ENCODE measurements at regions not wholly inside any gene's neighbourhood (a gene's known extent, or its start where the extent isn't known, plus 50 kb on each side); places are given as distances from the start of the nearest gene placed in this dataset.
A peak's percentile ranks its signal among the peaks of the same experiment; 100 is the strongest.

DNA sequence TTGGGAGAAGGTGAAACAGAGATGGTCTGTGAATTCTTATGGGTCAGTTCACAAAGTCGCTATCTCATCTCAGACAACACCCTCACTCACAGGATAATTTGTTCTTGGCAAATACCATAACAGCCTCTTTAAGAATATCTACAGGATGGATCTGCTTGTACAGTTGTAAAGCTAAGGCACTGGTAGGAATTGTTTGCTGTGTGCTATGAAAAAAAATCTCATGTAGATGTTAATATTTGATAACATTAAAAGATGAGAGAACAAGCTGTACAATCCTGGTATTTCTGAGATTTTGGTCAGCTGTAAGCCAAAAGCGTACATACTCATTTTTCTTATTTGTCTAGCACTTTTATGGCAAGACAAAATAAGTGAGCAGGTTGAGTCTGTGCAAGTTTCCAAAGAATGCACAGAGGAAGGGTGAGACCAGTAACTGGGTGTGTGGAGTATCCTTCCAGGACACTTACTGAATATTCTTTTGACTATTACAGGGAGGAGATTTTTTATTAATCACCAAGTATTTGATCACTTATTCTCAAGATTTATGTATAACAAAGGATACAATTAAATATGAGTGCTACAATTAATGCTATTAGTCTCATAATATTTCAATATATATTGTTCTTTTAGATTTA, 814.5 kb upstream of the MIR17HG start:
- no peak for DNase-seq

DNA sequence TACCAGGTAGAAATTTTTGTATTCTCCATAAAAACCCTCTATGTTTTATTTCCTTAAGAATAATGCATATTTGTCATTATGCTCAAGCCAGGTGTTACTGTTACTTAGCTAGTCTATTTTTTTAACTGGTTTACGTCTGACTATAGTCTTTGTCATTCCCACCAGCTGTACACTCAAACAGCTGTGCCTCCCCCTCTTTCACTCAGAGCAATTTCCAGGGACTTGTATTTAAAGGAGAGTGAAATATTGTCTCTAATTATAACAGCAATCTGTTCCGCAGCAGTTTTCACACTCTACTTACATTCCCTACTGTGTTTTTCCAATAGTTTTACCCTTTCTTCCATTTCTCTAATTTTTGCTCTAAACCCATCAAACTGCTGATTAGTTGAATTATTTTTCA, 813.6 kb upstream of the MIR17HG start:
- DNase-seq = no peak

DNA sequence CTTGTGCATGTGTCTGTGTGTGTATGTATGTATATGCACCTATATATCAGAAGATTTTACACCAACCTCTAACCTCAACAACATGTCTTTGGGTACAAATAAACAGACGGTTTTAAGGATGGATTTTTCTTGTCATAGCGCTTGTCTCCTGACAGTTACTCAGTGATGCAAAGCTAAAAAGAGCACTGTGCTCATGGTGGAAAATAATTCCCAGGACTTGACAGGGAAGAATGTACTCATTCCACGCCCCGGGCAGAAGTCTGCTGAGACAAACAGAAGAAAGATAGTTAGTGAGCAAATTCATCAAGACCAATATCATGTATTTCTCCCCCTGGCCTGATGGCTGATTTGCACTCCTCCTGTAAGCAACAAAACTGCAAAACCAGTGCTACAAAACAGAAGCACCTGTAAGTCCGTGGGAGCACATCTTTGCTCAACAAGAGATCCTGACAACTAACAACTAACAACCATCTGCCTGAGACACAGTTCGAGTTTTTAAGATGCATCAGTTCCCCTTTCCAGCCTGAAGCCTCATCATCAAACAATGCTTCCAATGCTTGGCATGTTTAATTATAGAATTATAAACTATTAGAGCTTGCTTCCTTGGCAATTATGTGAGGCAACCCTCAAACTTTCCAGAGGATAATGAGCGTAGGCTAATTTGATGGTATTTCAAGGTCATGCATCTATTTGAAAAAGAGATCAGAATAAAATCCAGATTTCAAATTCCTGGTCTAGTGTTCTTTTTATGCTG, 812.7 kb upstream of the MIR17HG start:
- DNase-seq = no peak

DNA sequence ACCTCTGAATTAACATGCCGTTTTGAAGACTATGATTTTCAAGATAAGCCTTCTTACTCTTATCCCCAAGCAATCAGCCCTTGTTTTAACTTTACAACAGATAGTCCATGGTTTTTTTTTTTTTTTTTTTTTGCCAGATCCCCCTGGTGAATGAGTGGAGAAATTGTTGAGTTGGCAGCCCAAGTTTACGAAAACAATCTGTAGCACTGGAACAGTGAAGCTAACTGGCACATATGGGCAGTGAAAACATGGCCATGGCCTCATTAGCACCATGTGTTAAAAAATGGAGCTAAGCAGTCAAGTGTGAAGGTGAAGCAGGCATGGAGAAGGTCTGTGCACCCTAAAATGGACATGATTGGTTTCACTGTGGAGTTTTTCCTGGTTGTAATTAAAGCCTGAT, 812.1 kb upstream of the MIR17HG start:
- DNase-seq = no peak

DNA sequence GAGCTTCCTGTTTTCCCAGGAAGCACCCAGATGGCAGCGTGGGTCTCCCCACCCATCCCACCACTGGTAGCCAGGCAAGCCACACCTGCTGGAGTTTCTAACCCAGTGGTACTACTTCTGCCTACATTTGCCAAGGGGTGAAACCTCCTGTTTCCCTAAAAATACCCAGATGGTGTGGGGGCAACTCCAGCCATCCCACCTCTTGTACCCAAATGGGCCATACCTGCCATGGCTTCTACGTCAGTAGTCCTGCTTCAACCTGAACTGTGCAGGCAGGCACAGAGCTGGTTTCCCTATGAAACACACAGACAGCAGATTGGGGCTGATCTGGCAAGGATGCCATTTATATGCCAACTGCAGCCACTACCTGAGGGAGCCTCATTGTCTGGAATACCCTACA, 809.4 kb upstream of the MIR17HG start:
- no peak for DNase-seq

DNA sequence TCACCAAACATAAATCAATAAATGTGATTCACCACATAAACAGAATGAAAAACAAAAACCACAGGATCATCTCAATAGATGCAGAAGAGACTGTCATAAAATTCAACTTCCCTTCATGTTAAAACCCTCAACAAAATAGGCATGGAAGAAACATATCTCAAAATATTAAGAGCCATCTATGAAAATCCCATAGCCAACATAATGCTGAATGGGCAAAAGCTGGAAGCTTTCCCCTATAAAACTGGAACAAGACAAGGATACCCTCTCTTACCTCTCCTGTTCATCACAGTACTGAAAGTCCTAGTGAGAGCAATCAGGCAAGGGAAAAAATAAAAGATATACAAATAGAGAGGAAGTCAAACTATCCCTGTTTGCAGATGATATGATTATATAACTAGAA, 806.1 kb upstream of the MIR17HG start:
- no peak for DNase-seq

DNA sequence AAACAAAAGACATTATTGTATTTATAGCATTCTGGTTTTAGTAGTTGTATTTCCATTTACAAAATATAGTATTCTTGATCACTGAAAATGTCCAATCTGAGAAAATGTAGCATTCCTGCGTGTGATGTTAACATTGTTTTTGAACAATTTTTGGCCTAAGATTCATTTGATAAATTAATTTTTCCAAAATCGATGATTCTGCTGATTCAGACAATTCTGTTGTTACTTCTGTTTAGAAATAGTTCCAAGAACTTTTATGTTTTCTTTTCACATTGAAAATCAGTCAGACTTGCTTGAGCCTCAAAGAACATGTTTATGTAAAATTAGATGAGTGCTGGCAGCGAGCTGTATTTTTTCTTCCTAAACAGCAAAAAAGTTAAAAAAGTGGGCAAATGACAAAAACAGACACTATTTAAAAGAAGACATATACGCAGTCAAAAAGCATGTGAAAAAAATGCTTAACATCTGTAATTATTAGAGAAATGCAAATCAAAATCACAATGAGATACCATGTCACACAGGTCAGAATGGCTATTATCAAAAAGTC, 804.5 kb upstream of the MIR17HG start:
- no peak for DNase-seq

DNA sequence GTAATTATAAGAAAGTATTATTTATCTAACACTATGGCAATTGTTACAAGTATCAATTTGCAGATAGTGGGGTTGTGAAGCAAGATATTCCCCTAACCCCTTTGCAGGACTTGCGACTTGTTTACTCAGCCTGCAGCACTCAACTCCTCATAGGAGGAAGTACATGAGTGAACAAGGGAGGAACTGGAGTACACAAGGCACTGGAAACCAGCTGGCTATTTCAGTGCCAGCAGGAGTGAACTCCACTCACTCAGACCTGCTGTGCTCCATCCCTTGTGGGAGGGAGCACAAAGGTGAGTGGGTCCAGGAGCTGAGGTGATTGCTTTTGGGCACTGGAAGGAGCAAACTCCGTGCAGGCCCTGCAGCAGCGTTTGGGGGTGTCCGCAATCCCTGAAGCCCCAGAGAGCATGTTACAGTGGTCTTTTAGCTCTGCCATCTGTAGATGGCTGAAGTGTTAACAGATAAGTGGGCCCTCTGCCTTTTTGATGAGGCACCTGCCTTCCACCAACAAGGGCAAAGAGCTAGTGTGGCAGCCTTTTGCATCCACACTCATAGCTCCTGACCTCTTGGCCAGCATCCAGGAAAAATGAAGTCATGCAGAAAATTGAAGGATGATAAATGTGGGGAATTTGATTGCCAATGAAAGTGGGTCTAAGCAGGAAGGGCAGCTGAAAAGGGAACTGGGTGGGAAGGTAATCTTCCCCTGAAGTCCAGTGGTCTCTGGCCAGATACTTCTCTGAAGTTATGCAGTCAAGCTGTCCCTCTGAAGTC, 802.2 kb upstream of the MIR17HG start:
- peak; percentile 9 for DNase-seq

DNA sequence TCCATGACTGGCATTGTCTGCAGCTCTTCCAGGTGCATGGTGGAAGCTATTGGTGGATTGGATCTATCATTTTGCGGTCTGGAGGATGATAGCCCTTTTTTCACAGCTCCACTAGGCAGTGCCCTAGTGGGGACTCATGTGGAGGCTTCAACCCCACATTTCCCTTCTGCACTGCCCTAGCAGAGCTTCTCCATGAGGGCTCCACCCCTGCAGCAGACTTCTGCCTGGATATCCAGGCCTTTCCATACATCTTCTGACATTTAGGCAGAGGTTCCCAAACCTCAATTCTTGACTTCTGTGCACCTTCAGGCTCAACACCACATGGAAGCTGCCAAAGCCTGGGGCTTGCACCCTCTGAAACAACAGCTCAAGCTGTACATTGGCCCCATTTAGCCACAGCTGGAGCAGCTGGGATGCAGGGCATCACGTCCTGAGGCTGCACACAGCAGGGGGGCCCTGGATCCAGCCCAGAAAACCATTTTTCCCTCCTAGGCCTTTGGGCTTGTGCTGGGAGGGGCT, 800.2 kb upstream of the MIR17HG start:
- no peak for DNase-seq

DNA sequence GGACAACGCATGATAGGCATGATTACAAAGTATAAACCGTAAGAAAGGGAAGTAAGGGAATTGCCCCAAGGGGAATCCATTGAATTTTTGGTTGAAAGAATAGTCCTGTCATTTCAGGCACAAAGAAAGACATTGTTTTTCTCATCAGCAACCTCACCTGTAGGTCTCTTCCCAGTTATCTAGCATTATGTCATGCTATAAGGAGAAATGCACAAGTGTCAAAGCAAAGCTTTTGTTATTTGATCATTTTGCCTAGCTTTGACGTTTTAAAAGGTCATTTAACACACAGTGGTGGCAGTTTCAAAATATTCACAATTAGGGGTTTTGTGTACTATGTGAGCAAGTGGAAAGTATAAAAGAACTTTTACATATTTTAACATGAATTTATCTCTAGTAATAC, 796.2 kb upstream of the MIR17HG start:
- no peak for DNase-seq

DNA sequence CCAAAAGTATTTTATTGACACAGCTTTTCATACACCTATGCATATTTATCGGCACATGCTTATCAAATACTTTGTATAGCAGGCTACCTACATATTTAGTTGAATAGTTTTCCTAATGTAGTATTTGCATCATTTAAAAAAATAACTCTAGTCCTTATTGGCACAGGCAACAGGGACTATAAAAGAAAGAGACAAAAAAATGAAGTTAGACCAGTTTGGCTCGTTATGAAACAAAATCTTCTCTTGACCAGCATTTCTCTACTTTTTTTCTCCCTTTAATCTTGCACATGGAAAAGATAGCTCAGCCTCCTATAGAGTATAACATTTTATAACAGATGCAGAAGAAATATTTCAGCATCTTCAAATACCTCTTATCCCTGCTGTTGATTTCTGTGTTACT, 794.8 kb upstream of the MIR17HG start:
- no peak for DNase-seq

DNA sequence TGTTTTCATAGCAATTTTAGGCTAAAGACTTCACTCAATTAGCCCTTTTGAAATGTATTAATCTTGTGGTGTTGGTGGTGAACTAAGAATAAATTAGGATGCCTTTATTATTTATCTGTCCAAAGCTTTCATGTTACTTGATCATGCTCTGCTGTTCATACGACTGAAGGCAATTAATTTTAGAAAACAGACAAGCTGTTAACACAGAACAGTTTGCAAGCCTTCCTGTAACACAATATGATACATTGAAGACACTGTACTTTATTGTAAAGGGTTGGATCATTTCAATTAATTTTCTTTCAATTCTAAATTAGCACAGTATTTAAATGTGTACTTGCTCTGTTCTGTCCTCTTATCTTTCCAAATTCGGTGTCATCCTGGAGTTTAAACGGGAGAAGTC, 794.3 kb upstream of the MIR17HG start:
- DNase-seq = no peak

DNA sequence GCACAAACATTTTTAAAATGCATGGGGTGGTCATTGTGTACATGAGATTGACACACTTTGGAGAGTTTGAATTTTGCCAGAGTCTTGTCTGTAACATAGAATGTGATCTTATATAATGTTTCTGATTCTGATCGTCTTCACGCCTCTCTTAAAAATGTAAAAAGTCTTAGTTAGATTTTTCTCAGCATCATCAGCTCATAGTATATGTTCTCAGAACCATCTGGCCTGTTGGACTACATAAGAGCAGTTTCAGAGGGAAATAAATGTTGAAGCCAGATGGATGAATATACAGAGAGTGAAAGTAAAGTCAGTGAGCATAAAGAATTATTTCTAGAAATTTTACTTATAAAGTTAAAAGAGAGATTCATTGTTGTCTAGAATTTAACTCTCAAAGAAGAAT, 789.9 kb upstream of the MIR17HG start:
- DNase-seq = no peak

DNA sequence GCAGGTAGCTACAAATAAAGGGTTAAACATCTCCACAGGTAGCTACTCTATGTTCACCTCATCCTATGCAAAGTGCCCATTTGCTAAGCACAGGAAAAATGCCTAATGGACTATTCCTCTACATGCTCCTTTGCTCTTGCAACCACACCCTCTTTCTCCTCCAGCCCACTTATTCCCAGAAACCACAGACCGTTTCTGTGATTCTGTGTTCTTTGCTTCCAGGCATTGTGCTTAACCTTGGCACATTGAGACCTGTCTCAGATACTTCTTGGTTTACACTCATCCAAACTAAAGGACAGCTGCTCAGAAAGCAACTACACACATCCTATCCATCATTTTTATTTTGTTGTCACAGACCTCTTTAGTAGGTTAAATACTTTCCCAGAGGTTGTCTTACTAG, 785.0 kb upstream of the MIR17HG start:
- no peak for DNase-seq

DNA sequence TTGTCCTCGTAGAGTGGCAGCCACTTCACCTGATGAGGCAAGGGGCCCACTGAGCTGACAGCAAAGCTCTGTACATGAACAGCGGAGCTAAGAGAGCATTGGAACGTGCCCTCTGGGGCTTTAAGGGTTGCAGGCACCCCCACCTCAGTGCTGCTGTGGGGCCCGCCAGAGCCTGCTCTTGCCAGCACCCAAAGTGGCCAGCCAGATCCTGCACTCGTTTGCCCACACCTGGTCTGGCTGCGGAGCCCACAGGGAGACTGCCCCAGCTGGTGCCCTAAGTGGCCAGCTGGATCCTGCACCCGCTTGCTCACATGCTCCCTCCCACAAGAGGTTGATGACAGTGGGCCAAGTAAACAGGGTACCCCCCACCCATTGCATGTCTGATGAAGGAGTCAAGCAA, 783.4 kb upstream of the MIR17HG start:
- no peak for DNase-seq

DNA sequence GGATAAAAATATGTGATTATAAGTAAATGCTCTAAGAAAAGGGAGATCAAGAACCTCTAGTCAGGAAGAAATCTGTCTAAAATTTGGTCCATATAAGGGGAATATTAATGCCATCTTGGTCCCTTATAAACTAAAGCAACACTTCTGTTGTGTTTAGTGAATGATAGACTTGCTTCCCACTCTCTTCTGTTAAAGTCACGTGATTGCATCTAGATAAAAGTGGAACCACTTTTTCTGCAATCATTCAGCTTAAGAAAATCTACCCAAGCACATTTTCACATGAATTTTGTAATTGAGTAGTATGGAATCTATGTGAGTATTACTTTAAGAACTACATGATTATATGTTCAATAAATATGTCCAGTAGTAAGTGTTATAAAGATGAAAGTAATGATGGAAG, 782.9 kb upstream of the MIR17HG start:
- DNase-seq = no peak

DNA sequence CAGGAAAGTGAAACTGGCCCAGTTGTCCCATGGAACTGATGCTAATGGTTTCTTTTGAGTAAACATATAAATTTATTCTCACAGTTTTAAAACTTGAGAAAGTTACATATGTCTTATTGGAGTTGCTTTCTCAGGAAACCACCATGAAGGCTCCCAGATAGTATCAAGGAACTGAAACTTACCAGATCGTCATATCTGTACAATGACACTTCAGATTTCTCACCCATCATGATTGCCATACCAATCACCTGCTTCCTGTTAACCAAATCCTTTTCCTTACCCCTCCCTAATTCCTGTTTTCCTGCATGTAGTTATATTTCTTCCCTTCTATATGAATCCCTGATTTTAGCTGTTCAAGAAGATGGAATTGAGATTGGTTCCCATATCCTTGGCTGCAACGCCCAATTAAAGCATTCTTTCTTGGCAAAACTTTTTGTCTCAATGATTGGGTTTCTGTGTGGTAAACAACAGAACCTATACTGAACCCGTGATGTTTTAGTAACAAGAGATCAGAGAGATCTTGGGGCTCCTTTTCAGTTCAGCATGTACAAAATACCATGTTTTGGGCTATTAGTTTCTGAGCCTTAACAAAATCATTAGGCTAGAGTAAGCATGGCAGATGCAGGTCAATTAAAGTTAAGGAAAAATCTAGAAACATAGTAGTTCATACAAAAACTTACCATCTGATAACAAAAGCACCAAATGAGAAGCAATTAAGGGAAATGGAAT, 781.3 kb upstream of the MIR17HG start:
- no peak for DNase-seq

DNA sequence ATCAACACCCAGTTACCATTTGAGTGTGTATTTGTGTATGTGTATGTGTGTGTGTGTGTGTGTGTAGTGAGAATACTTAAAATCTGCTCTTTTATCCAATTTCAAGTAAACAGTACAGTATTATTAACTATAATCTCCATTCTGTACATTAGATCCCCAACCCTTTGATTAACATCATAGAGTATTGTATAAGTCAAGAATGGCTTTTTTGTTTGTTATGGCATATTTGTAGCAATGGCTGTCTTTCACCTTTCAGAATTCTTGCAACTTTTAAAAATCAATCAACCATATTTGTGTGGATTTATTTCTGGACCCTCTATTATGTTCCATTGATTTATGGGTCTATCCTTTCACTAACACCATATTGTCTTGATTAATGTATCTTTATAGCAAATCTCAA, 779.3 kb upstream of the MIR17HG start:
- no peak for DNase-seq

DNA sequence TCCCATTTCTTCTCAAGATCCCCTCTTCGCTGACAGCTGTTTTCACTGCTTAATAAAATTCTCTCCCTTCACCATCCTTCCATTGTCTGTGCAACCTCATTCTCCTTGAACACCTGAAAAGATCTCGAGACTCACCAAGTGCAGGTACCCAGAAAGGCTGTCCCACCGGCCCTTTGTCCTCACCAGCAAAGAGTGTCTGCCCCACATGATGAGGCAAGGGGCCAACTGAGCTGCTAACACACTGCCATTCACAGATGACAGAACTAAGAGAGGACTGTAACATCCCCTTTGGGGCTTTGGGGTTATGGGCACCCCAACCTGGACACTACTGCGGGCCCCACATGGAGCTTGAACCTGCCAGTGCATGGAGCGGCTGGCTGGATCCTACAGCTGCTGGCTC, 771.4 kb upstream of the MIR17HG start:
- no peak for DNase-seq

DNA sequence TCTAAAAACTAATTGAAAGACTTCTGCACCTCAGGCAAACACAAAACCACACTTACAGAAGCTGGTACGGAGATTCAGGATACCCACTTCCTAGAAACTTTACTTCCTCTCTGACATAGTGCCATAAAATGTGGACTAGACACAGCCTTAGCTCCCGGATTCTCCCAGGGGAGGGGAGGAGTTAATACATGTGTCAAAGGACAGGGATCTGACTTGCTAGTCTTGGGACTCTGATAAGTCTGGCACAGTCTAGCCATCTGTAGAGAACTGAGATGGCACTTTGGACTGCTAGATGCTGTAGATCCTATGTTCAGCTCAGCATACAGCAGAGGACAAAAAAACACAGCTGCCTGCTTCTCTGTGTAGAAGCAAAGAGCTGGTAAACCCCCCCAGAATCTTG, 769.8 kb upstream of the MIR17HG start:
- DNase-seq = no peak

DNA sequence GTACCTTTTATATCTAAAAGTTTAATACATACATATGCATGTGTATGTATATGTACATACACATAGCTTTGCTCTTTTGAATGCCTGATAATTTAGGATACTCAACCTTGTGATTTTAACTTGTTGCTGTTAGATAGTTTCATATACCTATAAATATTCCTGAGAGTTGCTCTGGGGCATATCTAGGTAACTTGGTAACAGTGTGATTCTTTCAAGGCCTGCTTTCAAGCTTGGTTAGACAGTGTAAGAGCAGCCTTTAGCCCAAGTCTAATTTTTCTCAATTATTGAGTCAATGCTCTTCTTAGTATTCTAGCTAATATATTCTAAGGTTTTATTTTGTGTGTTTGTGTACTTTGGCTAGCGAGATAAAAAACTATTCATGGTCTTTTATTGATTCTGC, 762.1 kb upstream of the MIR17HG start:
- DNase-seq = no peak

DNA sequence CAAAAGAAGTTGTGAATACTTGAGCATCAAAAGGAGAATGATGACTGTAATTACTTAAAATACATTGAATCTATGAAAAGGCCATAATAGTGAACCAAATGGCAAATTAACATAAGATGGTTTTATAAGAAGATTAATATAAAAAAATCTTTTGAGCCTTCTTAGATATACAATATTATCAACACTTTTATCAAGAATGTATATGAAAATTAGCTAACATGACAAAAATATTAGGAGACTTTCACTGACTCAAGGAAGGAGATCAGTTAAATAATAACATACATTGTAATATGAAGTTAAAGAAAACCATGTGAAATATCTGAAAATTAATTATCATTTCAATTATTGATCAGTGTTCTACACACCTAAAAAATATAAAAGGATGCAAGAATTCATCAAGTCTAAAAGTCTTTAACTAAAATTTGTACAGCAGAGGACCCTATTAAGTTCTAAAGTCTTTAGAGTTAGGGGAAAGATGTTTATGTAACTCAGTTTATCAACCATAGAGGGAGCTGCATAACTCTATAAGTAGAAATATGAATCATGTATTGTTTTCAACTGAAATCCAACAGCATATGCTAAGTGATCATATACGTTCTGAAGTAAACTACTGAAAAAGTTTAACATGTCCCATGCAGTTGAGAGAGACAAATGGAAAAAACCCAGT, 756.1 kb upstream of the MIR17HG start:
- DNase-seq = no peak

DNA sequence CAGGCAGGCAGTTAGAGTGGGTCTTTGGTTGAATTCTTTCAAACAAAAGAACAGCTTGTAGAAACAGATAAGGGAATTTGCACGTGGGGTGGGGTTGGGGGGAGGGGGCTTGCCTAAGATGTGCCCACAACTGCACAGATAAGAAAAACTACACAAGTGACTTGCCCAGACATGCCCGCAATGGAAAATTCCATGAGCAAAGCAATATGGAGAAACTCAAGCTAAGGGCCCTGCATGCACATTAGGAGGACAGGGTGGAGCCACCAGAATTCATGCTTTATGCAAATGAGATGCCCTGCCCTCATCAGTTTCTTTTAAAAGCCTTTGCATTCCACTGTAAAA, 755.6 kb upstream of the MIR17HG start:
- peak; percentile 79 for DNase-seq
